Fibroblast of skin of left quadriceps (primary cell): ENCODE measurements at regions not wholly inside any gene's neighbourhood (a gene's known extent, or its start where the extent isn't known, plus 50 kb on each side); places are given as distances from the start of the nearest gene placed in this dataset.

ENCODE experiments used
- DNase-seq, 2 experiments: peaks; one replicate each; pipeline ENCODE4 v3.0.0-alpha.2; 2013; ENCODE audit warnings: low read depth in 2 of 2

DNA sequence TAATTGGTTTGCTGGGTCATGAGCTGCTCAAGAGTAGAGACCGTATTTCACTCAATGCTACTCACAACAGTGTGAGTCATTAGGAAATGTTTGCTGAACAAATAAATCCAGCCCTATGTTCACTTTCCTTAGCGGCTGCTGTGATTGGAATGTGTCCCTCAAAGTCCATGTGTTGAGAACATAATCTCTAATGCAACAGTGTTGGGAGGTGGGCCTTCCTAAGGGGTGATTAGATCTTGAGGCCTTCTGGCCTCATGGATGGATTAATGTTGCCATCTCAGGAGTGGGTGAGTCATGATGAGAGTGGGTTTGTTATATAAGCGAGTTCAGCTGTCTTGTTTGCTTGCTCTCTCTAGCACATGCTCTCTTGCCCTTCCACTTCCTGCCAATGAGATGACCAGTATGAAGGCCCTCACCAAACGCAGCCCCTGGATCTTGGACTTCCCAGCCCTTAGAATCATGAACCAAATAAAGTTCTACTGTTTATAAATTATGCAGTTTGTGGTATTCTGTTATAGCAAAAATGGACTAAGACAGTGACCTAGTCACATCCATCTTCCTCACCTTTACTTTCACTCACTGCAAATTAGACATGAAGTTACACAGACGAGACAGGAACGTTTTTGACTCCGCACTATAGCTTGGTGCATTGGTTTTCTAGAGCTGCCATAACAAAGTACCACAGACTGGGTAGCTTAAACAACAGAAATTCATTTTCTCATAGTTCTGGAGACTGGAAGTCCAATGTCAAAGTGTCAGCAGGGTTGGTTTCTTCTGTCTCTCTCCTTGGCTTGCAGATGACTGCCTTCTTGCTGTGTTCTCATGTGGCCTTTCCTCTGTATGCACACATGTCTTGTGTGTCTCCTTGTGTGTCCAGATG is 50.9 kb upstream of the FAM169A start:
- DNase-seq: no peak
